HCT116 (cell line): ENCODE measurements at regions not wholly inside any gene's neighbourhood (a gene's known extent, or its start where the extent isn't known, plus 50 kb on each side); places are given as distances from the start of the nearest gene placed in this dataset.
"Not testable (repeated sequence)": the region's sequence is repeated elsewhere in the genome, so short reads cannot be mapped to it uniquely, and the experiment has no call there.

Source experiments
- ATAC-seq: fragments of 200-7000 bp; cut with Tn5 transposase; 2 replicates; pipeline ENCODE4 v1.9.1; 2020; ENCODE audit warnings: mild to moderate bottlenecking, moderate library complexity
- BruUV-seq: library from RNA; stranded (reverse); fragments of 400-500 nt; replicated peaks from 2 replicates; lab custom pipeline; 2021; lab: Mats Ljungman, UMichigan
- CTCF ChIA-PET: fragments of 300-600 bp; sonication (Branson Sonifier 250); formaldehyde crosslinking; loops from one replicate; lab custom pipeline; 2021; ENCODE audit warnings: antibody characterized with exemption; lab: Charles Lee
- POLR2A ChIA-PET: fragments of 300-600, 350-600 bp; sonication (Branson Sonifier 250); formaldehyde crosslinking; loops from one replicate; lab custom pipeline; 2021; ENCODE audit warnings: antibody characterized with exemption; lab: Charles Lee
- RAD21 ChIA-PET, 2 experiments: fragments of 300-600 bp; sonication (Branson Sonifier 250); formaldehyde crosslinking; loops; one replicate each; lab custom pipeline; 2023; ENCODE audit warnings: low total read pairs in 2 of 2; ENCODE audit not compliant: uncharacterized antibody in 2 of 2, unreplicated experiment in 2 of 2, low non-redundant PET in 1 of 2; lab: Charles Lee
- DNase-seq: peaks from one replicate; pipeline ENCODE4 v3.0.0-alpha.2; 2010; ENCODE audit warnings: low read depth, low spot score
- H2AFZ ChIP-seq: fragments of 200-600 bp; shearing (Covaris generic), sonication (generic); 2 replicates; pipeline ENCODE4 v1.6.1; 2017; ENCODE audit warnings: low read depth, mixed run types, mixed read lengths, antibody characterized with exemption, low read length; ENCODE audit not compliant: poor library complexity, severe bottlenecking
- H3K27ac ChIP-seq: 2 replicates; pipeline ENCODE4 v1.5.1; 2012; ENCODE audit warnings: low read depth, low read length
- H3K27me3 ChIP-seq: fragments of 200-600 bp; sonication (generic); 2 replicates; pipeline ENCODE4 v1.6.1; 2016; ENCODE audit warnings: mixed run types, low read length, mixed read lengths; ENCODE audit not compliant: insufficient read depth
- H3K36me3 ChIP-seq, 2 experiments: fragments of 200-500 bp in 1 of 2; fragments of 200-600 bp in 1 of 2; sonication (Bioruptor generic) in 1 of 2; sonication (generic) in 1 of 2; 2 replicates each; pipeline versions ENCODE4 v1.5.1 to v1.6.1; 2014 to 2016; ENCODE audit warnings: low read length in 2 of 2, inconsistent platforms in 1 of 2, mixed read lengths in 1 of 2, mixed run types in 1 of 2; ENCODE audit not compliant: insufficient read depth in 2 of 2, control insufficient read depth in 1 of 2
- H3K4me1 ChIP-seq, 2 experiments: fragments of 200-600 bp in 1 of 2; sonication (generic) in 1 of 2; 2 replicates each; pipeline versions ENCODE4 v1.5.1 to v1.6.1; 2012 to 2017; ENCODE audit warnings: low read length in 2 of 2, inconsistent platforms in 1 of 2, mild to moderate bottlenecking in 1 of 2, mixed read lengths in 1 of 2, mixed run types in 1 of 2, moderate library complexity in 1 of 2; ENCODE audit not compliant: insufficient read depth in 2 of 2, control insufficient read depth in 1 of 2
- H3K4me2 ChIP-seq: fragments of 200-600 bp; sonication (generic); 2 replicates; pipeline ENCODE4 v1.6.1; 2017; ENCODE audit warnings: mixed run types, low read length, mixed read lengths
- H3K4me3 ChIP-seq, 2 experiments: fragments of 200-600 bp in 1 of 2; sonication (generic) in 1 of 2; replicated peaks in 1 of 2; 2 replicates each; pipeline ENCODE4 v1.5.1; 2011 to 2016; ENCODE audit warnings: low read length in 2 of 2, control low read depth in 1 of 2, low read depth in 1 of 2, mild to moderate bottlenecking in 1 of 2, mixed read lengths in 1 of 2, mixed run types in 1 of 2
- H3K79me2 ChIP-seq: fragments of 200-600 bp; sonication (generic); 2 replicates; pipeline ENCODE4 v1.6.1; 2017; ENCODE audit warnings: mild to moderate bottlenecking, mixed run types, low read length, moderate library complexity, mixed read lengths; ENCODE audit not compliant: insufficient read depth
- H3K9ac ChIP-seq: fragments of 200-600 bp; sonication (generic); 2 replicates; pipeline ENCODE4 v1.6.1; 2016; ENCODE audit warnings: low read length, mixed read lengths
- H3K9me2 ChIP-seq: fragments of 200-600 bp; sonication (generic), shearing (Covaris generic); 2 replicates; pipeline ENCODE4 v1.6.1; 2017; ENCODE audit warnings: mixed run types, mild to moderate bottlenecking, moderate library complexity; ENCODE audit not compliant: insufficient read depth
- H3K9me3 ChIP-seq, 2 experiments: fragments of 200-500 bp in 1 of 2; fragments of 200-600 bp in 1 of 2; sonication (Bioruptor generic) in 1 of 2; sonication (generic) in 1 of 2; 2 replicates each; pipeline ENCODE4 v1.6.1; 2014 to 2017; ENCODE audit warnings: low read length in 2 of 2, mixed read lengths in 2 of 2, inconsistent platforms in 1 of 2, low read depth in 1 of 2, mild to moderate bottlenecking in 1 of 2, mixed run types in 1 of 2, moderate library complexity in 1 of 2; ENCODE audit not compliant: control insufficient read depth in 1 of 2, insufficient read depth in 1 of 2
- H4K20me1 ChIP-seq: fragments of 200-600 bp; sonication (generic), shearing (Covaris generic); 2 replicates; pipeline ENCODE4 v1.6.1; 2017; ENCODE audit warnings: mixed run types, mild to moderate bottlenecking, moderate library complexity; ENCODE audit not compliant: insufficient read depth
- CBX3 ChIP-seq: IDR thresholded peaks from 2 replicates; pipeline ENCODE4 v1.6.1; 2012; ENCODE audit warnings: low read depth
- CEBPB ChIP-seq: IDR thresholded peaks from 2 replicates; pipeline ENCODE4 v1.6.1; 2012; ENCODE audit warnings: low read depth
- EGR1 ChIP-seq: IDR thresholded peaks from 2 replicates; pipeline ENCODE4 v1.6.1; 2012; ENCODE audit warnings: low read depth
- EZH2 ChIP-seq: fragments of 200-600 bp; sonication (generic); IDR thresholded peaks from 2 replicates; pipeline ENCODE4 v1.6.1; 2017; ENCODE audit warnings: antibody characterized with exemption, mixed run types
- EZH2phosphoT487 ChIP-seq: fragments of 200-600 bp; IDR thresholded peaks from 2 replicates; pipeline ENCODE4 v1.6.1; 2018; ENCODE audit warnings: antibody characterized with exemption, borderline replicate concordance
- FOSL1 ChIP-seq: IDR thresholded peaks from 2 replicates; pipeline ENCODE4 v1.6.1; 2012; ENCODE audit warnings: low read depth
- JUND ChIP-seq: IDR thresholded peaks from 2 replicates; pipeline ENCODE4 v1.6.1; 2012
- POLR2A ChIP-seq: IDR thresholded peaks from 2 replicates; pipeline ENCODE4 v1.7.0; 2011; ENCODE audit warnings: borderline replicate concordance; ENCODE audit not compliant: insufficient read depth, insufficient read length; ENCODE audit errors: extremely low read depth
- POLR2AphosphoS5 ChIP-seq: IDR thresholded peaks from 2 replicates; pipeline ENCODE4 v1.6.1; 2011; ENCODE audit warnings: mild to moderate bottlenecking, low read depth, low read length, moderate library complexity
- RAD21 ChIP-seq: IDR thresholded peaks from 2 replicates; pipeline ENCODE4 v1.6.1; 2012; ENCODE audit warnings: low read depth, mild to moderate bottlenecking
- REST ChIP-seq: IDR thresholded peaks from 2 replicates; pipeline ENCODE4 v1.6.1; 2012; ENCODE audit warnings: low read depth
- SIN3A ChIP-seq: IDR thresholded peaks from 2 replicates; pipeline ENCODE4 v1.6.1; 2012; ENCODE audit warnings: low read depth
- SP1 ChIP-seq: IDR thresholded peaks from 2 replicates; pipeline ENCODE4 v1.6.1; 2012; ENCODE audit warnings: low read depth
- YY1 ChIP-seq: IDR thresholded peaks from 2 replicates; pipeline ENCODE4 v1.6.1; 2011; ENCODE audit warnings: low read length, low read depth, moderate library complexity, mild to moderate bottlenecking; ENCODE audit not compliant: insufficient replicate concordance; ENCODE audit errors: extremely low read depth
- ZBTB33 ChIP-seq: IDR thresholded peaks from 2 replicates; pipeline ENCODE4 v1.6.1; 2011; ENCODE audit warnings: mild to moderate bottlenecking, low read length, moderate library complexity; ENCODE audit not compliant: insufficient replicate concordance; ENCODE audit errors: extremely low read depth
- ZFX ChIP-seq: fragments of 450-650 bp; IDR thresholded peaks from 2 replicates; pipeline ENCODE4 v1.6.1; 2017
- ZNF274 ChIP-seq: fragments of 200-500 bp; sonication (Bioruptor generic); IDR thresholded peaks from 2 replicates; pipeline ENCODE4 v1.6.1; 2014; ENCODE audit warnings: mild to moderate bottlenecking, low read depth, low read length, inconsistent platforms
- intact Hi-C: fragments of 100-400 bp; cut with micrococcal nuclease; formaldehyde crosslinking; loops from 2 replicates; pipeline ENCODE4 v1.10.0; 2022
- TF ChIP-seq, protein P1 (sequence below): IDR thresholded peaks from 2 replicates; pipeline ENCODE4 v1.6.1; 2012
- TF ChIP-seq, protein P2 (sequence below): IDR thresholded peaks from 2 replicates; pipeline ENCODE4 v1.6.1; 2012

- ChIA-PET CTCF (no interaction called here), RAD21 (no interaction called here), POLR2A (no interaction called here)
- H3K4me1 ChIP-seq: 0 out of 4 replicates have a peak, but pooled peaks cover 0 to 4% of the 10 kb centered on the region in 2 experiments
- no peaks in the 10 kb centered on the region for H4K20me1 ChIP-seq
- H3K9ac ChIP-seq: no peak overlapping the region
- no peak overlapping the region for H3K4me2 ChIP-seq
- no peaks in the 10 kb centered on the region for H3K9me3 ChIP-seq
- TF ChIP-seq CBX3 (no peak), SIN3A (no peak), ZBTB33 (no peak), FOSL1 (no peak), REST (no peak), JUND (no peak), EGR1 (no peak), SP1 (no peak), RAD21 (no peak), YY1 (no peak), ZFX (no peak), EZH2phosphoT487 (no peak), POLR2A (no peak), CEBPB (no peak), POLR2AphosphoS5 (no peak), ZNF274 (no peak), EZH2 (no peak)
- TF ChIP-seq, protein P1, sequence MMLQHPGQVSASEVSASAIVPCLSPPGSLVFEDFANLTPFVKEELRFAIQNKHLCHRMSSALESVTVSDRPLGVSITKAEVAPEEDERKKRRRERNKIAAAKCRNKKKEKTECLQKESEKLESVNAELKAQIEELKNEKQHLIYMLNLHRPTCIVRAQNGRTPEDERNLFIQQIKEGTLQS: no peak
- TF ChIP-seq, protein P2, sequence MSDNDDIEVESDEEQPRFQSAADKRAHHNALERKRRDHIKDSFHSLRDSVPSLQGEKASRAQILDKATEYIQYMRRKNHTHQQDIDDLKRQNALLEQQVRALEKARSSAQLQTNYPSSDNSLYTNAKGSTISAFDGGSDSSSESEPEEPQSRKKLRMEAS: no peak
- no peaks in the 10 kb centered on the region for H3K27me3 ChIP-seq
- no peaks in the 10 kb centered on the region for H3K79me2 ChIP-seq
- no peak overlapping the region for H2AFZ ChIP-seq
- H3K9me2 ChIP-seq: no peaks in the 10 kb centered on the region
- intact Hi-C loops: no loop called here
- no peak for ATAC-seq
- H3K4me3 ChIP-seq: no peak overlapping the region
- DNase-seq: no peak
- H3K27ac ChIP-seq: no peak overlapping the region
- H3K36me3 ChIP-seq: no peaks in the 10 kb centered on the region
- no TSS peak for BruUV-seq
These were observed 123.8 kb downstream of the CYP26B1 start for GRCh38 chr2:72023678-72024390.

GRCh38 chr2:72021371-72021770 lies 126.3 kb downstream of the CYP26B1 start:
- H3K27ac ChIP-seq, H3K79me2 ChIP-seq, H3K4me2 ChIP-seq, H3K4me1 ChIP-seq, CTCF ChIA-PET, H3K9ac ChIP-seq, H3K9me3 ChIP-seq, H2AFZ ChIP-seq, H3K4me3 ChIP-seq, H4K20me1 ChIP-seq, intact Hi-C loops, H3K27me3 ChIP-seq, DNase-seq, ATAC-seq, H3K36me3 ChIP-seq, H3K9me2 ChIP-seq, BruUV-seq, POLR2A ChIA-PET, RAD21 ChIA-PET: not testable (repeated sequence)
